KBM-7 (cell line): ENCODE measurements at regions not wholly inside any gene's neighbourhood (a gene's known extent, or its start where the extent isn't known, plus 50 kb on each side); places are given as distances from the start of the nearest gene placed in this dataset.
"Not testable (repeated sequence)": the region's sequence is repeated elsewhere in the genome, so short reads cannot be mapped to it uniquely, and the experiment has no call there.

Source experiments
- DNase-seq: peaks from one replicate; pipeline ENCODE4 v3.0.0-alpha.2; 2015
- in situ Hi-C: fragments of 300-500 bp; cut with MboI; formaldehyde crosslinking; loops from 2 replicates; pipeline ENCODE4 v1.14.3; 2020; ENCODE audit warnings: low sequenced_read_pairs, low pct_unique_long_range_greater_than_20kb, mixed read lengths

- DNase-seq, result no peak
- in situ Hi-C loops, result no loop called here
Observed at GRCh38 chr1:228929476-228930027, 194.3 kb downstream of the RHOU start.

- in situ Hi-C loops, result no loop called here
- DNase-seq, result no peak
Observed at GRCh38 chr1:228930479-228930957, 195.2 kb downstream of the RHOU start.

DNA sequence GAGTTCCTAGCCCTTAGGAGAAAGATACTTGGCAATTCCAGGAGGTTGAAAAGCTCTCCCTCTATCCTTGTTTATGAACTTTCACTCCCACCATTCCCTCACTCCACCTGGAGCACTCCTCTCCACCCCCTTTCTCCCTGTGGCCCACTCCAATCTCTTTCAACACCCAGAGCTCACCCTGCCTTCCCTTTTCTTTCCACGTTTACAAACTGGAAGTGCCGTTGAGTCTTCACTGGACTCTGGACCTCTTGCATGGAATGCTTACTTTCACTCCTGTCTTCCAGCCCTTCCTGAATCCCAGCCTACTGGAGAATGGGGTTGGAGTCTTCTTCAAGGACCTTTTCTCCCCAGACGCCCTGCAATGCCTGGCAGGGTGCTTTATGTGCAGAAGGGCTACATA, 198.5 kb downstream of the RHOU start:
- DNase-seq, result no peak
- in situ Hi-C loops, result no loop called here

GRCh38 chr1:228935198-228935663, 200.0 kb downstream of the RHOU start:
- in situ Hi-C loops, result no loop called here
- DNase-seq, result no peak

DNA sequence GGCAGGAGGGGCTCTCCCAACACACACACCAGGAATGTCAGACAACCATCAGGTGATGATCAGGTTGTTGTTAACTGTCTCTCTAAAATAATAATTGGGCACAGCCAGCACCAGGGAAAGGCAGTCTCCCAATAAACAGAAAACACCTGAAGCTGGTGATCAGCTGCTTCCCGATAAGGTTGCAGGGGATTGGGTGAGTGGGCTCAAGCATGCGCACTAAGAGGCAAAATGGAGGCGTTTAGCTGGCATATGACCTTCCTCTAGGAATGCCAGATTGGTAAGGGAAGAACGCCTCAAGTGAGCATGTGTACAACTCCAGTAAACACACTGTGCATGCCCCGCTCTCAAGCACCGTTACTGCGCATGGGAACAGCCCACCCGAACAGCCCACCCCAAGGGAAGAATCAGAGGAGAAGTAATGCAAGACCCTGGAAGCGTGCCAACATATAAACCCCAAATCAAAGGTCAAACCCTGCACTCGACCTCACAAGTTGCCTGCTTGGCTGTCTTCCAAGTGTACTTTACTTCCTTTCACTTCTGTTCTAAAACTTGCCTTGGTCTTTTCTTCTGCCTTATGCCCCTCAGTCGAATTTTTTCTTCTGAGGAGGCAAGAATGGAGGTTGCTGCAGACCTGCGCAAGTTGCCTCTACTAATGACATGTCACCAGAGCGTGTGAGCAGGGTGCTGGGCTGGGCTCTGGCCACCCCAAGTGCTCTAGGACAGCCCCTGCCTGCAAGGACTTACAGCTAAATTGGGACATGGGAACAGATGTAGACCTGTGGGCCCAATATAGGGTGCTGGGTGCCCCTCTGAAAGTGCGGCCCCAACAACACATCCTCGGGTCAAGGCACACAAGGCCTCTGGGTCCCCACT, 200.8 kb downstream of the RHOU start:
- in situ Hi-C loops, result no loop called here
- DNase-seq, result peak; percentile 28

DNA sequence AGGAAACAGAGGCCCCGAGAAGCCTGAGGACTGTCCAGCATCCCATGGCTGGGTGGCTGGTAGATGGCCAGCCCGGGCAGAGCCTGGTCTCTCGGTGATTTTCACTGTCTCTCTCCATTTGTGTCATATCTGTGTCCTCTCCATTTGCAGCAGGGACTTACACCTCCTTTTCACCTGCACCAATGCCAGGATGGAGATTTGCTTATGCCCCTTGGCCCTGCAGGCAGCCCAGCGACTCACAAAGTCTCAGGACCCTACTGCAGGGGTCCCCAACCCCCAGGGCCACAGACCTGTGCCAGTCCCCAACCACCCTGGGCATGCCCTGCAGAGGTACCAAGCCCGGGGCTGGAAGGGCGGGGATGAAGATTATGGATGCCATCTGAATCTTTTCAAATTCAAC, 201.6 kb downstream of the RHOU start:
- in situ Hi-C loops, result no loop called here
- no peak for DNase-seq

DNA sequence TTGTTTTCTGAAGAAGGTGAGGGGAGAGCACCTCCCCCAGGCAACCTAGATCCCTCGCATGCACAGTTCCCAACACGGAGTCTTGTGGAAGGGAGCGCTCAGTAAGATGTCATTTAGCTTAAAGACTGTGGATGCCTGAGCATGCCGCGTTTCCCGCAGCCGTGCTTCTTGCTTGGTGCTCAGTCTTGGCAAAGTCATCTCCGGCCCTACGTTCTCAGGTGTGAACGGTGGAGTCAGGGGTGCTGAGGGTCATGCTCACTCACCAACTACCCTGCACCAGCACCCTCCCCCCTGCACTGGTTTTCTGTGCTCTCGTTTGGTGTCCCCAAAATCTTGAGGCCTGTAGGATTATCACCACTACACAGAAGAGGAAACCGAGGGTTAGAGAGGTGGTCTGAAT, 202.1 kb downstream of the RHOU start:
- in situ Hi-C loops, result no loop called here
- DNase-seq, result no peak

DNA sequence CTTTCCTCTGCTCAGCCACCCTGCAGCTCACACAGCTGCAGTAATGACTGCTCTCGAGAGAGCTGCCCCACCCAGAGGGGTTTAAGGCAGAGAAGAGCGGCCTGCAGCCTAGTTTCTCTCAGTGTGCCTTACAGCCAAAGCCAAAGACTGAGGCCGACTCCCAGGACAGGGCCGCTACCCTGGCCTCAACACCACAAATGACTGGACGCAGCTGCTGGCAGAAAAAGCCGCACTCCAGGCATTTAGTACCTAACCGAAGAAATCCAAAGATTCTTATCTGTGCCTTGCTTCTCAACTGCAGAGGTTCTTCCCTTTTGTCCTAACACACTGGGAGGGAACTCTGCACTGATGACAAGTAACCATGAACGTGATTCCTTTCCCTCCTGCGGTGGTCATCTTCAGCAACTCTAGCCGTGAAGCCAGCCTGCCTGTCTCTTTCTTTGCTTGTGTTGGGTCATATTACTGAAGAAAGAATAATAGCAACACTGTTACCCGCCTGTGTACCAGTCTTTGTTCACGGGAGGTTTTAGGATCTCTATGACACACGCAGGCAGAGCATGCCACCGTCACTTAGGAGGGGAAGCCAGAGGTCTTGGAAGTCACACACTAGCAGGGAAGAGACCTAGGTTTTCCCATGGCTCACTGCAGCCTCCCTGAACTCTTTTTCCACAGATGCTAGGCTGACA, 202.7 kb downstream of the RHOU start:
- peak; percentile 49 for DNase-seq
- in situ Hi-C loops, result no loop called here

- in situ Hi-C loops, result no loop called here
- DNase-seq, result peak; percentile 81
Observed at GRCh38 chr1:228938537-228938901, 203.2 kb downstream of the RHOU start.

- no peak for DNase-seq
- in situ Hi-C loops, result no loop called here
Observed at GRCh38 chr1:228939001-228939691, 203.9 kb downstream of the RHOU start.

DNA sequence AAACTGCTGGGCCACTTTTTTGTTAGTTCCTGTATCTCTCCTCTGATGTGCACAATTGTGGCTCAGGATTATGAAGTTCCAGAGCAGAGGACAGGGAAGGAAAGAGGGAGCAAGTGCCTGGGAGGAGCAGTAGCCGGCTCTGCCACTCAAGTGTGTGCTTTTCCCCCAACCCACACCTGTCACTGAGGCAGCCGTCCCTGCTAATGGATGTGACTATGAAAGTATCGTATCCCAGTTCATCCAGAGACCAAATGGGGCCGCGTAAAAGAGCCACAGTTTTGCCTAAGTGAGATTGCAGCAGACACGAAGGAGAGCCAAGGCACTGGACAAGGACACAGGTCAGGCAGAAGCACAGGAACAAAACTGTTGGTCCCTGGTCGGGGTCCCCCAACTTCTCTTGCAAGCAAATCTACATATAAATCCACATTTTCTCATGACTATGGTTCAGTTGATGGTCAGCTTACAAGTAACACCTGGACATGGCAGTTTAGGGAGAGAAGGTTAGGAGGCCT, 204.7 kb downstream of the RHOU start:
- in situ Hi-C loops, result no loop called here
- DNase-seq, result no peak

DNA sequence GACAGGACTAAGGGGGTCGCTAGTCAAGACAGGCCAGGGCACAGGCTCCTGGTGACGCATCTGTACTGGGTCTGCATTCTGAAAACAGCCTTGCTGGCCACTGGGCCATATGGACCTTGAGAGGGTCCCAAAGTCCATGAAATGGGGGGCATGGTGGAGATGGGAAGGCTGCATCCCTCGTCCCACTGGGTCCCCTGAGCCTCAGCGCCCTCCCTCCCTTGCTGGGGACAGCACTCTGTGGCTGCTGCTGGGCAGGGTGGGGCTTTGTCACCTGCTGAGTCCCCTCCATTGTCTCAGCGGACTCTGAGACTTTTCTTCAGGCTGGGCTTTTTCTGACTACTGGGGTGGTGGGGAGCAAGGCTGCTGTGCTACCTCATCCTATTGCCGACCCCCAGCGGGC, 205.2 kb downstream of the RHOU start:
- in situ Hi-C loops, result no loop called here

GRCh38 chr1:228940926-228941325, 205.6 kb downstream of the RHOU start:
- no peak for DNase-seq
- in situ Hi-C loops, result no loop called here

More for the DNA sequence above, 205.2 kb downstream of the RHOU start:
- DNase-seq, result no peak

GRCh38 chr1:228941666-228942065, 206.4 kb downstream of the RHOU start:
- peak; percentile 53 for DNase-seq
- in situ Hi-C loops, result no loop called here

DNA sequence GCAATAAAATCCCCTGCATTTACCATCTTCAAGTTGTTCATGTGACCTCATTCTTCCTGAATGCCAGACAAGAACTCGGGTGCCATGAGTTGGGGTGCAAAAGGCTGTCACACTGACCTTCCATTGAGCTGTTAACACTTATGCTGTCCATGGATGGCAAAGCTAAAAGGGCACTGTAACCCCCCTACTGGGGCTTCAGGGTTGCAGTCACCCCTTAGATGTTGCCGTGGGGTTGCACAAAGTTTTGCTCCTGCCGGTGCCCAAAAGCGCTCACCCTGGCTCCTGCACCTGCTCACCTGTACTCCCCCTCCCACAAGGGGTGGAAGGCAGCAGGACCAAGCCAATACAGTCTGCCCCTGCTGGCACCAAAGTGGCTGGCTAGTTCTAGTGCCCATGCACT, 208.2 kb downstream of the RHOU start:
- no peak for DNase-seq
- in situ Hi-C loops, result no loop called here

DNA sequence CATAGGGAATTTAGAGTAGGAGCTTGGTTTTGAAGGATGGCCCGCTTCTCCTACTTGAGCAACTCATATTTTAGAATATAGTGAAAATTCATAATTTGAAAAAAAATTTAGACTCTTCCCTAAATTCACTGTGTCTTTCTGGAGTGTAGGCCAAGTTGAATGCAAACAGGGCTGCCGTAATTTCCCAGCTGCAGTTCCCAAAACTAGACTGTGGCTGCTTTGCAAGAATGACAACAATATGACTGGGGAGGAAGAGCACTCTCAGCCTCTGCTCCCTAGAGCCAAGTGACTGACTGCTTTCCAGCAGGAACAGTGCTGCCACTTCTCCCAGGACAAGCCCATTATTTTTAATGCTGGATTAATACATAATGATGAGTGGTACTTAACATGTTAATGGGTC, 209.0 kb downstream of the RHOU start:
- no peak for DNase-seq
- in situ Hi-C loops, result no loop called here

DNA sequence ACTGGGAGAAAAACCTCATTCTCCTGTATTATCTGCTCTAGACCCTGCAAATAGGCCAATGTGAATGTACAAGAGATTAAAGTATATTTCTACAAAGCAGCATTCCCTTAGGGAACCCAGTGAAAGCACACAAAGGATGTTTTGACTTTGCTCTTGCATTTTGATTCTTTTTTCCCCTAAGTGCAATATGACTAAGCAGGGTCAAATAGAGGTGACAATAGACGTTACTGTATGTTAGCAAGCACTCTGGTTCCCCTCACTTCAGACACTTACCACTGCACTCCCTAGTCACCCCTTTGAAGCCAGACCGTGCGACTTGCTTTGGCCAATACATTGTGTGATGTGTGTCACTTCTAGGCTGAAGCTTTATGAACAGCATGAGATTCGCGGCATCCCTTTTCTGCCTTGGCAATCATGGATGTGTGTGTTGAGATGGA, 209.7 kb downstream of the RHOU start:
- in situ Hi-C loops, result no loop called here
- DNase-seq, result no peak

GRCh38 chr1:228945885-228946284, 210.6 kb downstream of the RHOU start:
- in situ Hi-C loops, result no loop called here

DNA sequence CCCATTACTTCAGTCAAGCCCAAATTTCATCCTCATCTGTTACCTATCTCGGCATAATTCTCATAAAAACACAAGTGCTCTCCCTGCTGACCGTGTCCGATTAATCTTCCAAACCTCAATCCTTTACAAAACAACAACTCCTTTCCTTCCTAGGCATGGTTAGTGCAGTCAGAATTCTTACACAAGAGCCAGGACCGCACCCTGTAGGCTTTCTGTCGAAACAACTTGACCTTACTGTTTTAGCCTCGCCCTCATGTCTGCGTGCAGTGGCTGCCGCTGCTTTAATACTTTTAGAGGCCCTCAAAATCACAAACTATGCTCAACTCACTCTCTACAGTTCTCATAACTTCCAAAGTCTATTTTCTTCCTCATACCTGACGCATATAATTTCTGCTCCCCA, 214.3 kb downstream of the RHOU start:
- in situ Hi-C loops, DNase-seq: not testable (repeated sequence)

More at GRCh38 chr1:228945885-228946284, 210.6 kb downstream of the RHOU start:
- no peak for DNase-seq
